ENCODE measurements at regions not wholly inside any gene's neighbourhood (a gene's known extent, or its start where the extent isn't known, plus 50 kb on each side); places are given as distances from the start of the nearest gene placed in this dataset.

- no peak overlapping the region for H3K27ac ChIP-seq (ENCODE audit: low read depth, low read length)
- TF ChIP-seq ATF3 (IDR thresholded peaks at IDR 0.05) (no peak), POLR2A (IDR thresholded peaks at IDR 0.05; ENCODE audit: borderline replicate concordance, extremely low read depth, insufficient read depth, insufficient read length) (no peak), CEBPB (IDR thresholded peaks at IDR 0.05; ENCODE audit: low read depth) (no peak), YY1 (IDR thresholded peaks at IDR 0.05; ENCODE audit: extremely low read depth, insufficient replicate concordance, low read depth, low read length) (no peak), SRF (IDR thresholded peaks at IDR 0.05; ENCODE audit: low read depth) (no peak), FOSL1 (IDR thresholded peaks at IDR 0.05; ENCODE audit: low read depth) (no peak), EZH2phosphoT487 (IDR thresholded peaks at IDR 0.05; ENCODE audit: borderline replicate concordance) (no peak), JUND (IDR thresholded peaks at IDR 0.05) (no peak), SP1 (IDR thresholded peaks at IDR 0.05; ENCODE audit: low read depth) (no peak), CTCF (IDR thresholded peaks at IDR 0.05 in 2 of 3, conservative IDR thresholded peaks at IDR 0.05 in 1 of 3; ENCODE audit: borderline replicate concordance in 1 of 3, insufficient read depth in 1 of 3, low read depth in 2 of 3, low read length in 2 of 3) (no peak), EGR1 (IDR thresholded peaks at IDR 0.05; ENCODE audit: low read depth) (no peak), RAD21 (IDR thresholded peaks at IDR 0.05; ENCODE audit: low read depth) (no peak), EZH2 (IDR thresholded peaks at IDR 0.05) (no peak), ZBTB33 (IDR thresholded peaks at IDR 0.05; ENCODE audit: extremely low read depth, insufficient replicate concordance, low read length) (no peak), ELF1 (IDR thresholded peaks at IDR 0.05; ENCODE audit: borderline replicate concordance, low read depth) (no peak), MAX (IDR thresholded peaks at IDR 0.05) (no peak), POLR2AphosphoS5 (IDR thresholded peaks at IDR 0.05; ENCODE audit: low read depth, low read length) (no peak), CBX3 (IDR thresholded peaks at IDR 0.05; ENCODE audit: low read depth) (no peak), ZNF274 (IDR thresholded peaks at IDR 0.05; ENCODE audit: low read depth, low read length) (no peak)
- TF ChIP-seq, protein P1, sequence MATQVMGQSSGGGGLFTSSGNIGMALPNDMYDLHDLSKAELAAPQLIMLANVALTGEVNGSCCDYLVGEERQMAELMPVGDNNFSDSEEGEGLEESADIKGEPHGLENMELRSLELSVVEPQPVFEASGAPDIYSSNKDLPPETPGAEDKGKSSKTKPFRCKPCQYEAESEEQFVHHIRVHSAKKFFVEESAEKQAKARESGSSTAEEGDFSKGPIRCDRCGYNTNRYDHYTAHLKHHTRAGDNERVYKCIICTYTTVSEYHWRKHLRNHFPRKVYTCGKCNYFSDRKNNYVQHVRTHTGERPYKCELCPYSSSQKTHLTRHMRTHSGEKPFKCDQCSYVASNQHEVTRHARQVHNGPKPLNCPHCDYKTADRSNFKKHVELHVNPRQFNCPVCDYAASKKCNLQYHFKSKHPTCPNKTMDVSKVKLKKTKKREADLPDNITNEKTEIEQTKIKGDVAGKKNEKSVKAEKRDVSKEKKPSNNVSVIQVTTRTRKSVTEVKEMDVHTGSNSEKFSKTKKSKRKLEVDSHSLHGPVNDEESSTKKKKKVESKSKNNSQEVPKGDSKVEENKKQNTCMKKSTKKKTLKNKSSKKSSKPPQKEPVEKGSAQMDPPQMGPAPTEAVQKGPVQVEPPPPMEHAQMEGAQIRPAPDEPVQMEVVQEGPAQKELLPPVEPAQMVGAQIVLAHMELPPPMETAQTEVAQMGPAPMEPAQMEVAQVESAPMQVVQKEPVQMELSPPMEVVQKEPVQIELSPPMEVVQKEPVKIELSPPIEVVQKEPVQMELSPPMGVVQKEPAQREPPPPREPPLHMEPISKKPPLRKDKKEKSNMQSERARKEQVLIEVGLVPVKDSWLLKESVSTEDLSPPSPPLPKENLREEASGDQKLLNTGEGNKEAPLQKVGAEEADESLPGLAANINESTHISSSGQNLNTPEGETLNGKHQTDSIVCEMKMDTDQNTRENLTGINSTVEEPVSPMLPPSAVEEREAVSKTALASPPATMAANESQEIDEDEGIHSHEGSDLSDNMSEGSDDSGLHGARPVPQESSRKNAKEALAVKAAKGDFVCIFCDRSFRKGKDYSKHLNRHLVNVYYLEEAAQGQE (IDR thresholded peaks at IDR 0.05; ENCODE audit: low read depth) = no peak
- H3K27me3 ChIP-seq (ENCODE audit: insufficient read depth, low read length) = no peaks in the 10 kb centered on the region; the same call in 1 of the 2 replicates
- intact Hi-C loops (cut with micrococcal nuclease) = loop anchor here (10.0 kb wide), 1 partner anchor 435 kb away; no protein-coding TSS in a partner anchor
- ChIA-PET CTCF (interaction anchor here (1.0 kb wide), 1 partner anchor 11 kb away, joined by 3 read pairs; no protein-coding TSS in a partner anchor), RAD21 (ENCODE audit: low non-redundant PET in 1 of 2, low total read pairs in 2 of 2, uncharacterized antibody in 2 of 2, unreplicated experiment in 2 of 2) (no interaction called here), POLR2A (no interaction called here)
- H3K9me2 ChIP-seq (ENCODE audit: insufficient read depth) = no peaks in the 10 kb centered on the region
- H3K36me3 ChIP-seq (ENCODE audit: control insufficient read depth in 1 of 2, insufficient read depth in 2 of 2, low read length in 2 of 2) = no peaks in the 10 kb centered on the region
- ATAC-seq (no peak), DNase-seq (ENCODE audit: low read depth, low spot score) (no peak)
- H3K4me2 ChIP-seq (ENCODE audit: low read length) = no peak overlapping the region
- H4K20me1 ChIP-seq (ENCODE audit: insufficient read depth) = no peaks in the 10 kb centered on the region
- no peaks in the 10 kb centered on the region for H3K79me2 ChIP-seq (ENCODE audit: insufficient read depth, low read length)
- H3K9me3 ChIP-seq (ENCODE audit: control insufficient read depth in 1 of 2, insufficient read depth in 1 of 2, low read depth in 1 of 2, low read length in 2 of 2) = no peaks in the 10 kb centered on the region
- no peak overlapping the region for H3K9ac ChIP-seq (ENCODE audit: low read length)
- H3K4me1 ChIP-seq (ENCODE audit: control insufficient read depth in 1 of 2, insufficient read depth in 2 of 2, low read length in 2 of 2) = peaks cover 11 to 21% of the 10 kb centered on the region in 2 experiments; a peak in 3 of 4 replicates
- no peak overlapping the region for H3K4me3 ChIP-seq (replicated peaks in 1 of 2; ENCODE audit: low read depth in 1 of 2, low read length in 2 of 2)
- no peak overlapping the region for H2AFZ ChIP-seq (ENCODE audit: low read depth, low read length, poor library complexity, severe bottlenecking)
- BruUV-seq (replicated peaks) = no TSS peak
These were observed 309.2 kb upstream of the ZMIZ1 start for GRCh38 chr10:78759456-78760120.

All from HCT116 (cell line).